ENCODE measurements at regions not wholly inside any gene's neighbourhood (a gene's known extent, or its start where the extent isn't known, plus 50 kb on each side); places are given as distances from the start of the nearest gene placed in this dataset.

DNA sequence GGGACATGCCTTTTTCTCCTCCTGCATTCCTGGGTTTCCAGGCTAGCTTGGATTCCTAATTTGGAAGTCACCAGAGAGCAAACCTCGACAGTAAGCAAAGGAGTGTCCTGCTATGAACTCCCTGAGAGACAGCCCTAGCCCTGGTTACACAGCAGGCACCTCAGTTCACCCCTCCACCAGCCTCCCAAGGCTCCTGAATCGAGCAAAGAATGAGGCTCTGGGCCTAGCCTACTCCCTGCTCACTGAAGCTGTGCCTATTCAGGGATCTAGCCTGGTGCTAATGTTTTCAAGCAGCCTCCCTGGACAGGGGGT lies 66.7 kb upstream of the RMDN2 start:
- no TSS peak for BruUV-seq (replicated peaks)
- H3K36me3 ChIP-seq (ENCODE audit: control insufficient read depth, insufficient read depth, low read length): no peaks in the 10 kb centered on the region
- H3K27me3 ChIP-seq (ENCODE audit: control insufficient read depth, insufficient read depth, low read length): no peaks in the 10 kb centered on the region
- intact Hi-C loops (cut with micrococcal nuclease; ENCODE audit: unreplicated experiment): no loop called here
- H3K4me3 ChIP-seq (ENCODE audit: low read depth in 2 of 2, low read length in 2 of 2): no peak overlapping the region
- no peaks in the 10 kb centered on the region for H3K4me1 ChIP-seq (ENCODE audit: control insufficient read depth, insufficient read depth, low read length)
- no peak overlapping the region for H3K27ac ChIP-seq (ENCODE audit: low read length)
- ATAC-seq (peak; percentile 47; the same call in 1 of the 2 replicates), DNase-seq (ENCODE audit: low read depth, low spot score) (no peak)
- POLR2A ChIA-PET: no interaction called here
- no peaks in the 10 kb centered on the region for H3K9me3 ChIP-seq (ENCODE audit: control insufficient read depth, insufficient read depth, low read depth, low read length)
- in situ Hi-C loops (cut with HindIII; ENCODE audit: low pct_unique_long_range_greater_than_20kb, low sequenced_read_pairs): no loop called here
- CTCF ChIA-PET: no interaction called here
- TF ChIP-seq TCF7L2 (IDR thresholded peaks at IDR 0.05; ENCODE audit: low read depth, low read length) (no peak), POLR2AphosphoS5 (IDR thresholded peaks at IDR 0.05; ENCODE audit: low read depth, low read length) (no peak), SIN3A (IDR thresholded peaks at IDR 0.05; ENCODE audit: borderline replicate concordance, insufficient read depth, low read depth, low read length) (no peak)
- TF ChIP-seq, protein P1, sequence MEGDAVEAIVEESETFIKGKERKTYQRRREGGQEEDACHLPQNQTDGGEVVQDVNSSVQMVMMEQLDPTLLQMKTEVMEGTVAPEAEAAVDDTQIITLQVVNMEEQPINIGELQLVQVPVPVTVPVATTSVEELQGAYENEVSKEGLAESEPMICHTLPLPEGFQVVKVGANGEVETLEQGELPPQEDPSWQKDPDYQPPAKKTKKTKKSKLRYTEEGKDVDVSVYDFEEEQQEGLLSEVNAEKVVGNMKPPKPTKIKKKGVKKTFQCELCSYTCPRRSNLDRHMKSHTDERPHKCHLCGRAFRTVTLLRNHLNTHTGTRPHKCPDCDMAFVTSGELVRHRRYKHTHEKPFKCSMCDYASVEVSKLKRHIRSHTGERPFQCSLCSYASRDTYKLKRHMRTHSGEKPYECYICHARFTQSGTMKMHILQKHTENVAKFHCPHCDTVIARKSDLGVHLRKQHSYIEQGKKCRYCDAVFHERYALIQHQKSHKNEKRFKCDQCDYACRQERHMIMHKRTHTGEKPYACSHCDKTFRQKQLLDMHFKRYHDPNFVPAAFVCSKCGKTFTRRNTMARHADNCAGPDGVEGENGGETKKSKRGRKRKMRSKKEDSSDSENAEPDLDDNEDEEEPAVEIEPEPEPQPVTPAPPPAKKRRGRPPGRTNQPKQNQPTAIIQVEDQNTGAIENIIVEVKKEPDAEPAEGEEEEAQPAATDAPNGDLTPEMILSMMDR (IDR thresholded peaks at IDR 0.05): no peak
- TF ChIP-seq, protein P2, sequence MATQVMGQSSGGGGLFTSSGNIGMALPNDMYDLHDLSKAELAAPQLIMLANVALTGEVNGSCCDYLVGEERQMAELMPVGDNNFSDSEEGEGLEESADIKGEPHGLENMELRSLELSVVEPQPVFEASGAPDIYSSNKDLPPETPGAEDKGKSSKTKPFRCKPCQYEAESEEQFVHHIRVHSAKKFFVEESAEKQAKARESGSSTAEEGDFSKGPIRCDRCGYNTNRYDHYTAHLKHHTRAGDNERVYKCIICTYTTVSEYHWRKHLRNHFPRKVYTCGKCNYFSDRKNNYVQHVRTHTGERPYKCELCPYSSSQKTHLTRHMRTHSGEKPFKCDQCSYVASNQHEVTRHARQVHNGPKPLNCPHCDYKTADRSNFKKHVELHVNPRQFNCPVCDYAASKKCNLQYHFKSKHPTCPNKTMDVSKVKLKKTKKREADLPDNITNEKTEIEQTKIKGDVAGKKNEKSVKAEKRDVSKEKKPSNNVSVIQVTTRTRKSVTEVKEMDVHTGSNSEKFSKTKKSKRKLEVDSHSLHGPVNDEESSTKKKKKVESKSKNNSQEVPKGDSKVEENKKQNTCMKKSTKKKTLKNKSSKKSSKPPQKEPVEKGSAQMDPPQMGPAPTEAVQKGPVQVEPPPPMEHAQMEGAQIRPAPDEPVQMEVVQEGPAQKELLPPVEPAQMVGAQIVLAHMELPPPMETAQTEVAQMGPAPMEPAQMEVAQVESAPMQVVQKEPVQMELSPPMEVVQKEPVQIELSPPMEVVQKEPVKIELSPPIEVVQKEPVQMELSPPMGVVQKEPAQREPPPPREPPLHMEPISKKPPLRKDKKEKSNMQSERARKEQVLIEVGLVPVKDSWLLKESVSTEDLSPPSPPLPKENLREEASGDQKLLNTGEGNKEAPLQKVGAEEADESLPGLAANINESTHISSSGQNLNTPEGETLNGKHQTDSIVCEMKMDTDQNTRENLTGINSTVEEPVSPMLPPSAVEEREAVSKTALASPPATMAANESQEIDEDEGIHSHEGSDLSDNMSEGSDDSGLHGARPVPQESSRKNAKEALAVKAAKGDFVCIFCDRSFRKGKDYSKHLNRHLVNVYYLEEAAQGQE (IDR thresholded peaks at IDR 0.05; ENCODE audit: insufficient read depth in 1 of 2, low read depth in 2 of 2, low read length in 1 of 2): no peak

DNA sequence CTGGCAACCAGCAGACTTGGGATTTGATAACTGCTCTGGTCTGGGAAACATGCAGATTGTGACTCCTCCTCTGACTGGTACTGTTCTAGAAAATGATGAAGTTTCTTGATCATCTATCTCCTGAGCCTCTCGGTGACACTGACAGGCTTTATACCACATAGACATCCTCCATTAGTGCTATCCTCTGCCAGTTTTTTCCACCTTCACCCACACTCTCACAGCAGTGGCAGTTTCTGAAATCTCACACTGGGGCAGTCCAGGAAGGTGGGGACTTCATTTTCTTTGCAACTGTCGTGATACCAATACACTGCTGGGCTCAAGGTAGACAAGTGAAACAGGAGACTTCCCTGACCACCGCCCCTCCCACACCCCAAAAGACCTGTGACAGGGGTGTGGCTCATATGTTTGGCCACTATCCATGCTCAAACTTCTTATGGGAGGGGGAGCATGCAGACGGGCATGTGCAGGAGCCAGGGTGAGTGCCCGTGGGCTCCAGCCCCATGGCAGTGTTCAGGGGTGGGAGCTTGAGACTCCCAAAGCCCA lies 66.3 kb upstream of the RMDN2 start:
- ChIA-PET POLR2A (no interaction called here), CTCF (no interaction called here)
- BruUV-seq (replicated peaks): no TSS peak

More for the DNA sequence above, 66.3 kb upstream of the RMDN2 start:
- ATAC-seq (no peak), DNase-seq (ENCODE audit: low read depth, low spot score) (no peak)
- in situ Hi-C loops (cut with HindIII; ENCODE audit: low pct_unique_long_range_greater_than_20kb, low sequenced_read_pairs) (no loop called here), intact Hi-C loops (cut with micrococcal nuclease; ENCODE audit: unreplicated experiment) (no loop called here)
- Histone ChIP-seq H3K27me3 (ENCODE audit: control insufficient read depth, insufficient read depth, low read length) (no peaks in the 10 kb centered on the region), H3K9me3 (ENCODE audit: control insufficient read depth, insufficient read depth, low read depth, low read length) (no peaks in the 10 kb centered on the region), H3K4me3 (ENCODE audit: low read depth in 2 of 2, low read length in 2 of 2) (no peak overlapping the region), H3K36me3 (ENCODE audit: control insufficient read depth, insufficient read depth, low read length) (no peaks in the 10 kb centered on the region), H3K4me1 (ENCODE audit: control insufficient read depth, insufficient read depth, low read length) (no peaks in the 10 kb centered on the region), H3K27ac (ENCODE audit: low read length) (no peak overlapping the region)
- TF ChIP-seq SIN3A (IDR thresholded peaks at IDR 0.05; ENCODE audit: borderline replicate concordance, insufficient read depth, low read depth, low read length): no peak
- TF ChIP-seq, protein P2 (IDR thresholded peaks at IDR 0.05; ENCODE audit: insufficient read depth in 1 of 2, low read depth in 2 of 2, low read length in 1 of 2): no peak
- TF ChIP-seq, protein P1 (IDR thresholded peaks at IDR 0.05): no peak
- TF ChIP-seq POLR2AphosphoS5 (IDR thresholded peaks at IDR 0.05; ENCODE audit: low read depth, low read length): no peak
- no peak for TF ChIP-seq TCF7L2 (IDR thresholded peaks at IDR 0.05; ENCODE audit: low read depth, low read length)
